HepG2 (cell line): ENCODE measurements at regions not wholly inside any gene's neighbourhood (a gene's known extent, or its start where the extent isn't known, plus 50 kb on each side); places are given as distances from the start of the nearest gene placed in this dataset.
A peak's percentile ranks its signal among the peaks of the same experiment; 100 is the strongest.

Source experiments
- ATF2 ChIP-seq: sonication (generic); formaldehyde crosslinking; IDR thresholded peaks from 2 replicates; pipeline ENCODE4 v1.4.0; 2020; ENCODE audit warnings: missing genetic modification reagents
- BCL3 ChIP-seq: sonication (generic); formaldehyde crosslinking; IDR thresholded peaks from 2 replicates; pipeline ENCODE4 v1.5.1; 2020; ENCODE audit warnings: mild to moderate bottlenecking, missing genetic modification reagents, moderate library complexity
- CC2D1A ChIP-seq: sonication (generic); formaldehyde crosslinking; IDR thresholded peaks from 2 replicates; pipeline ENCODE4 v1.8.1; 2023; ENCODE audit warnings: mild to moderate bottlenecking, missing genetic modification reagents
- EP300 ChIP-seq, 3 experiments: sonication (generic) in 1 of 3; formaldehyde crosslinking in 1 of 3; IDR thresholded peaks; 2 replicates each; pipeline versions ENCODE4 v1.5.1 to v1.6.1; 2011 to 2020; ENCODE audit warnings: low read depth in 2 of 3, low read length in 2 of 3, borderline replicate concordance in 1 of 3, improper control_type of control experiment in 1 of 3, mild to moderate bottlenecking in 1 of 3, missing genetic modification reagents in 1 of 3, moderate library complexity in 1 of 3
- ETV5 ChIP-seq: IDR thresholded peaks from 2 replicates; pipeline ENCODE4 v1.6.1; 2018; ENCODE audit warnings: missing biosample characterization, missing genetic modification reagents, inconsistent platforms, borderline replicate concordance
- FOSL2 ChIP-seq: sonication (generic); formaldehyde crosslinking; IDR thresholded peaks from 2 replicates; pipeline ENCODE4 v1.4.0; 2020; ENCODE audit warnings: missing genetic modification reagents
- FOXA3 ChIP-seq: IDR thresholded peaks from 2 replicates; pipeline ENCODE4 v1.6.1; 2016; ENCODE audit warnings: missing genetic modification reagents, missing compliant biosample characterization
- FOXC1 ChIP-seq: sonication (generic); formaldehyde crosslinking; IDR thresholded peaks from 2 replicates; pipeline ENCODE4 v1.8.0; 2022; ENCODE audit warnings: mild to moderate bottlenecking, missing genetic modification reagents, borderline replicate concordance
- KLF6 ChIP-seq: IDR thresholded peaks from 2 replicates; pipeline ENCODE4 v1.8.0; 2016; ENCODE audit warnings: missing biosample characterization, missing genetic modification reagents
- MATR3 ChIP-seq: sonication (generic); formaldehyde crosslinking; IDR thresholded peaks from 2 replicates; pipeline ENCODE4 v1.4.0; 2020; ENCODE audit warnings: missing genetic modification reagents
- MEIS1 ChIP-seq: sonication (generic); formaldehyde crosslinking; IDR thresholded peaks from 2 replicates; pipeline ENCODE4 v1.9.0; 2021; ENCODE audit warnings: mild to moderate bottlenecking, missing genetic modification reagents, moderate library complexity, borderline replicate concordance
- NFKB2 ChIP-seq: sonication (generic); formaldehyde crosslinking; IDR thresholded peaks from 2 replicates; pipeline ENCODE4 v1.4.0; 2020; ENCODE audit warnings: missing genetic modification reagents, borderline replicate concordance
- POLR2AphosphoS2 ChIP-seq: IDR thresholded peaks from 2 replicates; pipeline ENCODE4 v1.6.1; 2011; ENCODE audit warnings: low read depth, low read length, improper control_type of control experiment
- RBM39 ChIP-seq: fragments of 200-400 bp; formaldehyde crosslinking; IDR thresholded peaks from one replicate; pipeline ENCODE4 v1.6.1; 2018; ENCODE audit warnings: antibody characterized with exemption, mild to moderate bottlenecking, low read depth, low read length; ENCODE audit not compliant: poor library complexity, severe bottlenecking
- RELA ChIP-seq: sonication (generic); formaldehyde crosslinking; IDR thresholded peaks from 2 replicates; pipeline ENCODE4 v1.4.0; 2020; ENCODE audit warnings: missing genetic modification reagents
- SIX4 ChIP-seq: sonication (generic); formaldehyde crosslinking; IDR thresholded peaks from 2 replicates; pipeline ENCODE4 v1.4.0; 2020; ENCODE audit warnings: missing genetic modification reagents
- TFDP1 ChIP-seq: IDR thresholded peaks from 2 replicates; pipeline ENCODE4 v1.6.1; 2016; ENCODE audit warnings: missing compliant biosample characterization, missing genetic modification reagents, borderline replicate concordance
- ZBTB42 ChIP-seq: sonication (generic); formaldehyde crosslinking; IDR thresholded peaks from 2 replicates; pipeline ENCODE4 v1.5.0; 2020; ENCODE audit warnings: mild to moderate bottlenecking, missing genetic modification reagents
- ZIK1 ChIP-seq: sonication (generic); formaldehyde crosslinking; IDR thresholded peaks from 2 replicates; pipeline ENCODE4 v1.5.0; 2020; ENCODE audit warnings: mild to moderate bottlenecking, low read depth, missing genetic modification reagents, borderline replicate concordance
- ZMYM4 ChIP-seq: sonication (generic); formaldehyde crosslinking; IDR thresholded peaks from 2 replicates; pipeline ENCODE4 v1.8.1; 2023; ENCODE audit warnings: mild to moderate bottlenecking, missing genetic modification reagents
- ZNF431 ChIP-seq: sonication (generic); formaldehyde crosslinking; IDR thresholded peaks from 2 replicates; pipeline ENCODE4 v1.9.0; 2022; ENCODE audit warnings: missing genetic modification reagents, low read depth, mild to moderate bottlenecking, borderline replicate concordance
- ZNF513 ChIP-seq: sonication (generic); formaldehyde crosslinking; conservative IDR thresholded peaks from 2 replicates; pipeline ENCODE4 v1.5.0; 2020; ENCODE audit warnings: missing genetic modification reagents
- ZNF549 ChIP-seq: sonication (generic); formaldehyde crosslinking; IDR thresholded peaks from 2 replicates; pipeline ENCODE4 v1.5.0; 2020; ENCODE audit warnings: missing genetic modification reagents
- ZNF7 ChIP-seq: IDR thresholded peaks from 2 replicates; pipeline ENCODE4 v1.6.1; 2016; ENCODE audit warnings: missing biosample characterization, missing genetic modification reagents
- ZNF747 ChIP-seq: sonication (generic); formaldehyde crosslinking; IDR thresholded peaks from 2 replicates; pipeline ENCODE4 v1.8.1; 2023; ENCODE audit warnings: missing genetic modification reagents, mild to moderate bottlenecking, borderline replicate concordance
- ZNF768 ChIP-seq: sonication (generic); formaldehyde crosslinking; IDR thresholded peaks from 2 replicates; pipeline ENCODE4 v1.4.0; 2020; ENCODE audit warnings: missing genetic modification reagents
- ZNF839 ChIP-seq: sonication (generic); formaldehyde crosslinking; IDR thresholded peaks from 2 replicates; pipeline ENCODE4 v1.4.0; 2020; ENCODE audit warnings: missing genetic modification reagents, mild to moderate bottlenecking, borderline replicate concordance

GRCh38 chr2:234770715-234771141, 181.1 kb upstream of the SH3BP4 start (continued):
- TF ChIP-seq NFKB2 (CRISPR knock-in tag) (no peak), CC2D1A (CRISPR knock-in tag) (no peak), POLR2AphosphoS2 (no peak), ZIK1 (CRISPR knock-in tag) (no peak), ZNF747 (CRISPR knock-in tag) (no peak), ZNF768 (peak; percentile 51; the same call in 1 of the 2 replicates), TFDP1 (CRISPR knock-in tag) (0 out of 2 replicates have a peak, but pooled peaks have one; percentile 27), RBM39 (no peak), MATR3 (CRISPR knock-in tag) (no peak), RELA (CRISPR knock-in tag) (no peak), ZMYM4 (peak; percentile 63), ZNF549 (no peak), FOXA3 (CRISPR knock-in tag) (peak; percentile 58), FOSL2 (peak; percentile 60), ZNF513 (no peak), ZBTB42 (no peak), ZNF7 (CRISPR knock-in tag) (no peak), MEIS1 (no peak), EP300 (IDR thresholded peaks at IDR 0.05; ENCODE audit: low read depth in 2 of 2, low read length in 2 of 2) (peak; percentile 54 to 89; a peak in 3 of 4 replicates), EP300 (CRISPR knock-in tag; IDR thresholded peaks at IDR 0.05; ENCODE audit: borderline replicate concordance) (no peak; the same call in 1 of the 2 replicates), ATF2 (CRISPR knock-in tag) (peak; percentile 53; the same call in 1 of the 2 replicates), ZNF839 (CRISPR knock-in tag) (no peak), KLF6 (CRISPR knock-in tag) (no peak), ETV5 (no peak), ZNF431 (no peak), BCL3 (0 out of 2 replicates have a peak, but pooled peaks have one; percentile 68), SIX4 (CRISPR knock-in tag) (no peak), FOXC1 (CRISPR knock-in tag) (no peak)
